HCT116 (cell line): ENCODE measurements at regions not wholly inside any gene's neighbourhood (a gene's known extent, or its start where the extent isn't known, plus 50 kb on each side); places are given as distances from the start of the nearest gene placed in this dataset.

Experiments used
- ATAC-seq: fragments of 200-7000 bp; cut with Tn5 transposase; 2 replicates; pipeline ENCODE4 v1.9.1; 2020; ENCODE audit warnings: mild to moderate bottlenecking, moderate library complexity
- BruUV-seq: library from RNA; stranded (reverse); fragments of 400-500 nt; replicated peaks from 2 replicates; lab custom pipeline; 2021; lab: Mats Ljungman, UMichigan
- CTCF ChIA-PET: fragments of 300-600 bp; sonication (Branson Sonifier 250); formaldehyde crosslinking; loops from one replicate; lab custom pipeline; 2021; ENCODE audit warnings: antibody characterized with exemption; lab: Charles Lee
- POLR2A ChIA-PET: fragments of 300-600, 350-600 bp; sonication (Branson Sonifier 250); formaldehyde crosslinking; loops from one replicate; lab custom pipeline; 2021; ENCODE audit warnings: antibody characterized with exemption; lab: Charles Lee
- RAD21 ChIA-PET, 2 experiments: fragments of 300-600 bp; sonication (Branson Sonifier 250); formaldehyde crosslinking; loops; one replicate each; lab custom pipeline; 2023; ENCODE audit warnings: low total read pairs in 2 of 2; ENCODE audit not compliant: uncharacterized antibody in 2 of 2, unreplicated experiment in 2 of 2, low non-redundant PET in 1 of 2; lab: Charles Lee
- DNase-seq: peaks from one replicate; pipeline ENCODE4 v3.0.0-alpha.2; 2010; ENCODE audit warnings: low read depth, low spot score
- H2AFZ ChIP-seq: fragments of 200-600 bp; shearing (Covaris generic), sonication (generic); 2 replicates; pipeline ENCODE4 v1.6.1; 2017; ENCODE audit warnings: low read depth, mixed run types, mixed read lengths, antibody characterized with exemption, low read length; ENCODE audit not compliant: poor library complexity, severe bottlenecking
- H3K27ac ChIP-seq: 2 replicates; pipeline ENCODE4 v1.5.1; 2012; ENCODE audit warnings: low read depth, low read length
- H3K27me3 ChIP-seq: fragments of 200-600 bp; sonication (generic); 2 replicates; pipeline ENCODE4 v1.6.1; 2016; ENCODE audit warnings: mixed run types, low read length, mixed read lengths; ENCODE audit not compliant: insufficient read depth
- H3K36me3 ChIP-seq, 2 experiments: fragments of 200-500 bp in 1 of 2; fragments of 200-600 bp in 1 of 2; sonication (Bioruptor generic) in 1 of 2; sonication (generic) in 1 of 2; 2 replicates each; pipeline versions ENCODE4 v1.5.1 to v1.6.1; 2014 to 2016; ENCODE audit warnings: low read length in 2 of 2, inconsistent platforms in 1 of 2, mixed read lengths in 1 of 2, mixed run types in 1 of 2; ENCODE audit not compliant: insufficient read depth in 2 of 2, control insufficient read depth in 1 of 2
- H3K4me1 ChIP-seq, 2 experiments: fragments of 200-600 bp in 1 of 2; sonication (generic) in 1 of 2; 2 replicates each; pipeline versions ENCODE4 v1.5.1 to v1.6.1; 2012 to 2017; ENCODE audit warnings: low read length in 2 of 2, inconsistent platforms in 1 of 2, mild to moderate bottlenecking in 1 of 2, mixed read lengths in 1 of 2, mixed run types in 1 of 2, moderate library complexity in 1 of 2; ENCODE audit not compliant: insufficient read depth in 2 of 2, control insufficient read depth in 1 of 2
- H3K4me2 ChIP-seq: fragments of 200-600 bp; sonication (generic); 2 replicates; pipeline ENCODE4 v1.6.1; 2017; ENCODE audit warnings: mixed run types, low read length, mixed read lengths
- H3K4me3 ChIP-seq, 2 experiments: fragments of 200-600 bp in 1 of 2; sonication (generic) in 1 of 2; replicated peaks in 1 of 2; 2 replicates each; pipeline ENCODE4 v1.5.1; 2011 to 2016; ENCODE audit warnings: low read length in 2 of 2, control low read depth in 1 of 2, low read depth in 1 of 2, mild to moderate bottlenecking in 1 of 2, mixed read lengths in 1 of 2, mixed run types in 1 of 2
- H3K79me2 ChIP-seq: fragments of 200-600 bp; sonication (generic); 2 replicates; pipeline ENCODE4 v1.6.1; 2017; ENCODE audit warnings: mild to moderate bottlenecking, mixed run types, low read length, moderate library complexity, mixed read lengths; ENCODE audit not compliant: insufficient read depth
- H3K9ac ChIP-seq: fragments of 200-600 bp; sonication (generic); 2 replicates; pipeline ENCODE4 v1.6.1; 2016; ENCODE audit warnings: low read length, mixed read lengths
- H3K9me2 ChIP-seq: fragments of 200-600 bp; sonication (generic), shearing (Covaris generic); 2 replicates; pipeline ENCODE4 v1.6.1; 2017; ENCODE audit warnings: mixed run types, mild to moderate bottlenecking, moderate library complexity; ENCODE audit not compliant: insufficient read depth
- H3K9me3 ChIP-seq, 2 experiments: fragments of 200-500 bp in 1 of 2; fragments of 200-600 bp in 1 of 2; sonication (Bioruptor generic) in 1 of 2; sonication (generic) in 1 of 2; 2 replicates each; pipeline ENCODE4 v1.6.1; 2014 to 2017; ENCODE audit warnings: low read length in 2 of 2, mixed read lengths in 2 of 2, inconsistent platforms in 1 of 2, low read depth in 1 of 2, mild to moderate bottlenecking in 1 of 2, mixed run types in 1 of 2, moderate library complexity in 1 of 2; ENCODE audit not compliant: control insufficient read depth in 1 of 2, insufficient read depth in 1 of 2
- H4K20me1 ChIP-seq: fragments of 200-600 bp; sonication (generic), shearing (Covaris generic); 2 replicates; pipeline ENCODE4 v1.6.1; 2017; ENCODE audit warnings: mixed run types, mild to moderate bottlenecking, moderate library complexity; ENCODE audit not compliant: insufficient read depth
- EGR1 ChIP-seq: IDR thresholded peaks from 2 replicates; pipeline ENCODE4 v1.6.1; 2012; ENCODE audit warnings: low read depth
- EZH2 ChIP-seq: fragments of 200-600 bp; sonication (generic); IDR thresholded peaks from 2 replicates; pipeline ENCODE4 v1.6.1; 2017; ENCODE audit warnings: antibody characterized with exemption, mixed run types
- FOSL1 ChIP-seq: IDR thresholded peaks from 2 replicates; pipeline ENCODE4 v1.6.1; 2012; ENCODE audit warnings: low read depth
- JUND ChIP-seq: IDR thresholded peaks from 2 replicates; pipeline ENCODE4 v1.6.1; 2012
- POLR2A ChIP-seq: IDR thresholded peaks from 2 replicates; pipeline ENCODE4 v1.7.0; 2011; ENCODE audit warnings: borderline replicate concordance; ENCODE audit not compliant: insufficient read depth, insufficient read length; ENCODE audit errors: extremely low read depth
- POLR2AphosphoS5 ChIP-seq: IDR thresholded peaks from 2 replicates; pipeline ENCODE4 v1.6.1; 2011; ENCODE audit warnings: mild to moderate bottlenecking, low read depth, low read length, moderate library complexity
- RAD21 ChIP-seq: IDR thresholded peaks from 2 replicates; pipeline ENCODE4 v1.6.1; 2012; ENCODE audit warnings: low read depth, mild to moderate bottlenecking
- SP1 ChIP-seq: IDR thresholded peaks from 2 replicates; pipeline ENCODE4 v1.6.1; 2012; ENCODE audit warnings: low read depth
- TCF7L2 ChIP-seq: IDR thresholded peaks from 2 replicates; pipeline ENCODE4 v1.7.0; 2011; ENCODE audit warnings: borderline replicate concordance, inconsistent platforms; ENCODE audit not compliant: insufficient read depth, insufficient read length; ENCODE audit errors: extremely low read depth
- ZFX ChIP-seq: fragments of 450-650 bp; IDR thresholded peaks from 2 replicates; pipeline ENCODE4 v1.6.1; 2017
- ZNF274 ChIP-seq: fragments of 200-500 bp; sonication (Bioruptor generic); IDR thresholded peaks from 2 replicates; pipeline ENCODE4 v1.6.1; 2014; ENCODE audit warnings: mild to moderate bottlenecking, low read depth, low read length, inconsistent platforms
- intact Hi-C: fragments of 100-400 bp; cut with micrococcal nuclease; formaldehyde crosslinking; loops from 2 replicates; pipeline ENCODE4 v1.10.0; 2022
- TF ChIP-seq, protein P1 (sequence below): IDR thresholded peaks from 2 replicates; pipeline ENCODE4 v1.6.1; 2012; ENCODE audit warnings: low read depth
- TF ChIP-seq, protein P2 (sequence below): IDR thresholded peaks from 2 replicates; pipeline ENCODE4 v1.6.1; 2011; ENCODE audit warnings: mild to moderate bottlenecking, low read length, moderate library complexity; ENCODE audit not compliant: insufficient replicate concordance; ENCODE audit errors: extremely low read depth
- TF ChIP-seq, protein P3 (sequence below): IDR thresholded peaks from 2 replicates; pipeline ENCODE4 v1.6.1; 2012

DNA sequence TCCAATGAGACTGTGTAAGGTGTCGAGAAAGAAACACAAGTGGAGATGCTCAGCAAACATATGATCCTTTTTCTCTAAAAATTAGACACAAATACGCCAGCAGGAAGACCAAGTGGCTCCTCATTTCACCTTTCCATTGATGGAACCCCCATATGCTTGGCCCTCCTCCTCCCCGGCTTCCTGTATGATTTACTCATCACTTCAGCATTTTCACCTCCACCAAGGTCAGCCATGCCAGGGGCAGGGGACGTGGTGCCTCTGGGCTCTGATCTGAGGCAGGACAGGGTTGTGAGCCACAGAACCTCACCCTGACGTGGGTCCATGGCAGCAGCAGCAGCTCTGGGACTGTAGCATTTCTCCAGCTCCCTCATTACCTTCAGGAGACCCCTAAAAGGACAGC is 116.8 kb upstream of the PFKP start:
- H3K4me2 ChIP-seq = no peak overlapping the region
- intact Hi-C loops = no loop called here

DNA sequence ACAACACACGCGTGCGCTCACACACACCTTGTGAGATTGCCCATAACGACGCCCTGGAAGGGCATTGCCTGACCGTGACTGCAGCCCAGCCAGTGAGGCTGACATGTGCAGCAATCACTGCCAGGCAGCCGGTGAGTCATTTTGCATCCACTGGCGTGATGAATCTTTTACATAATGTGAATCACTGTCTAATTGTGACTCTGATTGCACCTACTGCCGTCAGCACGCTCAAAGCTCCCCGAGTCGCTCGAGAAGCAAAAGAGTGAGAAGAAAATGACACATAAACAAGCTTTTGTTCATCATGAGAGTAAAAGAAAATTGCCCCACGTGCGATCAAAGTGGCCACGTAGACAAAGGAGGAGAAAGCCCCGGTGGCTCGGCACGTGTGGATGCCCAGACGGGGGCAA is 117.4 kb upstream of the PFKP start:
- Histone ChIP-seq H2AFZ (no peak overlapping the region), H3K4me2 (peak overlapping the region; percentile 25), H3K36me3 (no peaks in the 10 kb centered on the region), H3K4me3 (no peak overlapping the region), H3K4me1 (peaks cover 0 to 8% of the 10 kb centered on the region in 2 experiments; a peak in 1 of 4 replicates), H3K27ac (no peak overlapping the region), H3K79me2 (no peaks in the 10 kb centered on the region), H3K9ac (no peak overlapping the region), H4K20me1 (no peaks in the 10 kb centered on the region), H3K9me2 (no peaks in the 10 kb centered on the region), H3K9me3 (no peaks in the 10 kb centered on the region), H3K27me3 (peaks cover 45% of the 10 kb centered on the region)
- ChIA-PET CTCF (interaction anchor here (0.9 kb wide), 1 partner anchor 22 kb away, joined by 3 read pairs; no protein-coding TSS in a partner anchor), POLR2A (interaction anchor here (0.5 kb wide), 1 partner anchor 130 kb away, joined by 3 read pairs; no protein-coding TSS in a partner anchor), RAD21 (no interaction called here)
- peak; percentile 38 for ATAC-seq
- no TSS peak for BruUV-seq
- intact Hi-C loops = no loop called here
- no peak for DNase-seq
- no peak for TF ChIP-seq RAD21
- TF ChIP-seq ZFX = no peak
- no peak for TF ChIP-seq EGR1
- TF ChIP-seq, protein P1, sequence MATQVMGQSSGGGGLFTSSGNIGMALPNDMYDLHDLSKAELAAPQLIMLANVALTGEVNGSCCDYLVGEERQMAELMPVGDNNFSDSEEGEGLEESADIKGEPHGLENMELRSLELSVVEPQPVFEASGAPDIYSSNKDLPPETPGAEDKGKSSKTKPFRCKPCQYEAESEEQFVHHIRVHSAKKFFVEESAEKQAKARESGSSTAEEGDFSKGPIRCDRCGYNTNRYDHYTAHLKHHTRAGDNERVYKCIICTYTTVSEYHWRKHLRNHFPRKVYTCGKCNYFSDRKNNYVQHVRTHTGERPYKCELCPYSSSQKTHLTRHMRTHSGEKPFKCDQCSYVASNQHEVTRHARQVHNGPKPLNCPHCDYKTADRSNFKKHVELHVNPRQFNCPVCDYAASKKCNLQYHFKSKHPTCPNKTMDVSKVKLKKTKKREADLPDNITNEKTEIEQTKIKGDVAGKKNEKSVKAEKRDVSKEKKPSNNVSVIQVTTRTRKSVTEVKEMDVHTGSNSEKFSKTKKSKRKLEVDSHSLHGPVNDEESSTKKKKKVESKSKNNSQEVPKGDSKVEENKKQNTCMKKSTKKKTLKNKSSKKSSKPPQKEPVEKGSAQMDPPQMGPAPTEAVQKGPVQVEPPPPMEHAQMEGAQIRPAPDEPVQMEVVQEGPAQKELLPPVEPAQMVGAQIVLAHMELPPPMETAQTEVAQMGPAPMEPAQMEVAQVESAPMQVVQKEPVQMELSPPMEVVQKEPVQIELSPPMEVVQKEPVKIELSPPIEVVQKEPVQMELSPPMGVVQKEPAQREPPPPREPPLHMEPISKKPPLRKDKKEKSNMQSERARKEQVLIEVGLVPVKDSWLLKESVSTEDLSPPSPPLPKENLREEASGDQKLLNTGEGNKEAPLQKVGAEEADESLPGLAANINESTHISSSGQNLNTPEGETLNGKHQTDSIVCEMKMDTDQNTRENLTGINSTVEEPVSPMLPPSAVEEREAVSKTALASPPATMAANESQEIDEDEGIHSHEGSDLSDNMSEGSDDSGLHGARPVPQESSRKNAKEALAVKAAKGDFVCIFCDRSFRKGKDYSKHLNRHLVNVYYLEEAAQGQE = no peak
- TF ChIP-seq POLR2AphosphoS5 = no peak
- TF ChIP-seq JUND = 0 out of 2 replicates have a peak, but pooled peaks have one; percentile 15
- TF ChIP-seq EZH2 = no peak
- TF ChIP-seq, protein P2, sequence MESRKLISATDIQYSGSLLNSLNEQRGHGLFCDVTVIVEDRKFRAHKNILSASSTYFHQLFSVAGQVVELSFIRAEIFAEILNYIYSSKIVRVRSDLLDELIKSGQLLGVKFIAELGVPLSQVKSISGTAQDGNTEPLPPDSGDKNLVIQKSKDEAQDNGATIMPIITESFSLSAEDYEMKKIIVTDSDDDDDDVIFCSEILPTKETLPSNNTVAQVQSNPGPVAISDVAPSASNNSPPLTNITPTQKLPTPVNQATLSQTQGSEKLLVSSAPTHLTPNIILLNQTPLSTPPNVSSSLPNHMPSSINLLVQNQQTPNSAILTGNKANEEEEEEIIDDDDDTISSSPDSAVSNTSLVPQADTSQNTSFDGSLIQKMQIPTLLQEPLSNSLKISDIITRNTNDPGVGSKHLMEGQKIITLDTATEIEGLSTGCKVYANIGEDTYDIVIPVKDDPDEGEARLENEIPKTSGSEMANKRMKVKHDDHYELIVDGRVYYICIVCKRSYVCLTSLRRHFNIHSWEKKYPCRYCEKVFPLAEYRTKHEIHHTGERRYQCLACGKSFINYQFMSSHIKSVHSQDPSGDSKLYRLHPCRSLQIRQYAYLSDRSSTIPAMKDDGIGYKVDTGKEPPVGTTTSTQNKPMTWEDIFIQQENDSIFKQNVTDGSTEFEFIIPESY = no peak
- TF ChIP-seq TCF7L2 = no peak
- 0 out of 2 replicates have a peak, but pooled peaks have one; percentile 38 for TF ChIP-seq FOSL1
- TF ChIP-seq ZNF274 = no peak

More for the DNA sequence above, 116.8 kb upstream of the PFKP start:
- Histone ChIP-seq H3K27me3 (peaks cover 49% of the 10 kb centered on the region), H3K79me2 (no peaks in the 10 kb centered on the region), H2AFZ (no peak overlapping the region), H3K27ac (no peak overlapping the region), H3K9ac (no peak overlapping the region), H3K9me2 (no peaks in the 10 kb centered on the region), H4K20me1 (no peaks in the 10 kb centered on the region), H3K9me3 (no peaks in the 10 kb centered on the region), H3K4me3 (no peak overlapping the region), H3K4me1 (peaks cover 0 to 8% of the 10 kb centered on the region in 2 experiments; a peak in 1 of 4 replicates), H3K36me3 (no peaks in the 10 kb centered on the region)
- BruUV-seq = no TSS peak
- no peak for ATAC-seq
- CTCF ChIA-PET = interaction anchor here (0.9 kb wide), 1 partner anchor 22 kb away, joined by 3 read pairs; no protein-coding TSS in a partner anchor
- no peak for TF ChIP-seq POLR2A
- TF ChIP-seq EZH2 = no peak
- TF ChIP-seq SP1 = no peak
- TF ChIP-seq, protein P3, sequence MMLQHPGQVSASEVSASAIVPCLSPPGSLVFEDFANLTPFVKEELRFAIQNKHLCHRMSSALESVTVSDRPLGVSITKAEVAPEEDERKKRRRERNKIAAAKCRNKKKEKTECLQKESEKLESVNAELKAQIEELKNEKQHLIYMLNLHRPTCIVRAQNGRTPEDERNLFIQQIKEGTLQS = no peak
- no peak for TF ChIP-seq FOSL1
- no peak for TF ChIP-seq EGR1
- RAD21 ChIA-PET = interaction anchor here in 1 of 2 experiments (0.7 kb wide), 1 partner anchor 28 kb away, joined by 3 read pairs; no protein-coding TSS in a partner anchor
- POLR2A ChIA-PET = interaction anchor here (0.5 kb wide), 1 partner anchor 130 kb away, joined by 3 read pairs; no protein-coding TSS in a partner anchor
- DNase-seq = no peak
